Activated naive CD4-positive, alpha-beta T cell treated with anti-CD3 and anti-CD28 coated beads, Interleukin-2, amount 50 U/mL, for 24 hours (primary cell): ENCODE measurements at regions not wholly inside any gene's neighbourhood (a gene's known extent, or its start where the extent isn't known, plus 50 kb on each side); places are given as distances from the start of the nearest gene placed in this dataset.
"Not testable (repeated sequence)": the region's sequence is repeated elsewhere in the genome, so short reads cannot be mapped to it uniquely, and the experiment has no call there.

ENCODE experiments used
- H3K27ac Mint-ChIP-seq: one replicate; pipeline ENCODE4 v1.8.0; 2021; ENCODE audit warnings: mild to moderate bottlenecking, mixed read lengths
- H3K27me3 Mint-ChIP-seq: one replicate; pipeline ENCODE4 v1.8.0; 2021; ENCODE audit warnings: mixed read lengths
- H3K36me3 Mint-ChIP-seq: one replicate; pipeline ENCODE4 v1.8.0; 2021; ENCODE audit warnings: mixed read lengths
- H3K4me1 Mint-ChIP-seq: one replicate; pipeline ENCODE4 v1.8.0; 2021; ENCODE audit warnings: mixed read lengths
- H3K4me3 Mint-ChIP-seq: one replicate; pipeline ENCODE4 v1.8.0; 2021; ENCODE audit warnings: mild to moderate bottlenecking, mixed read lengths
- H3K9me3 Mint-ChIP-seq: one replicate; pipeline ENCODE4 v1.8.0; 2021; ENCODE audit warnings: mixed read lengths

DNA sequence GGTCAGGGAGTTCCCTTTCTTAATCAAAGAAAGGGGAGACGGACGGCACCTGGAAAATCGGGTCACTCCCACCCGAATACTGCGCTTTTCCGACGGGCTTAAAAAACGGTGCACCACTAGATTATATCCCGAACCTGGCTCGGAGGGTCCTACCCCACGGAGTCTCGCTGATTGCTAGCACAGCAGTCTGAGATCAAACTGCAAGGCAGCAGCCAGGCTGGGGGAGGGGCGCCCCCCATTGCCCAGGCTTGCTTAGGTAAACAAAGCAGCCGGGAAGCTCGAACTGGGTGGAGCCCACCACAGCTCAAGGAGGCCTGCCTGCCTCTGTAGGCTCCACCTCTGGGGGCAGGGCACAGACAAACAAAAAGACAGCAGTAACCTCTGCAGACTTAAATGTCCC, 276.8 kb upstream of the FOXF1 start:
- H3K27me3 Mint-ChIP-seq, H3K4me1 Mint-ChIP-seq, H3K36me3 Mint-ChIP-seq, H3K27ac Mint-ChIP-seq, H3K4me3 Mint-ChIP-seq, H3K9me3 Mint-ChIP-seq: not testable (repeated sequence)

DNA sequence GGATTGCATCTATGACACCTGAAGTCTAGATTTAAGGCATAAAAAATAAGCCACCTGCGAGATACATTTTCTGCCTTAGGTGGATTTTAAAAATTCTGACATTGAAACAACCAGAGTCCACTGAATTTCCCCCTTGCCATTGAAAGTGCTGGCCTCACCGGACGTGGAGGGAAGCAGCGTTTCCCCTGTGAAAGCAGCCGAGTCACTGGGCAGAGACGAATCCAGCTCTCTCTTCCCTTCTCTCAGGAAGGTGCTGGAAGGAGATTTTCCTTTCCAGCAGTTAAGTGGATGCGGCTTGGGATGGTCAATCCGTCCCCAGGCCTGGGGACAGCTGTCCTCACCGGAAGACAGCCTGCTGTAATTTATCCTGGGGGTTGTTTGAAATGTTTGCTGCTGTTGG, 270.9 kb upstream of the FOXF1 start:
- Mint-ChIP-seq H3K27me3 (peaks cover 14% of the 10 kb centered on the region), H3K9me3 (no peaks in the 10 kb centered on the region), H3K4me3 (no peak overlapping the region), H3K27ac (no peak overlapping the region), H3K4me1 (no peaks in the 10 kb centered on the region), H3K36me3 (no peaks in the 10 kb centered on the region)

DNA sequence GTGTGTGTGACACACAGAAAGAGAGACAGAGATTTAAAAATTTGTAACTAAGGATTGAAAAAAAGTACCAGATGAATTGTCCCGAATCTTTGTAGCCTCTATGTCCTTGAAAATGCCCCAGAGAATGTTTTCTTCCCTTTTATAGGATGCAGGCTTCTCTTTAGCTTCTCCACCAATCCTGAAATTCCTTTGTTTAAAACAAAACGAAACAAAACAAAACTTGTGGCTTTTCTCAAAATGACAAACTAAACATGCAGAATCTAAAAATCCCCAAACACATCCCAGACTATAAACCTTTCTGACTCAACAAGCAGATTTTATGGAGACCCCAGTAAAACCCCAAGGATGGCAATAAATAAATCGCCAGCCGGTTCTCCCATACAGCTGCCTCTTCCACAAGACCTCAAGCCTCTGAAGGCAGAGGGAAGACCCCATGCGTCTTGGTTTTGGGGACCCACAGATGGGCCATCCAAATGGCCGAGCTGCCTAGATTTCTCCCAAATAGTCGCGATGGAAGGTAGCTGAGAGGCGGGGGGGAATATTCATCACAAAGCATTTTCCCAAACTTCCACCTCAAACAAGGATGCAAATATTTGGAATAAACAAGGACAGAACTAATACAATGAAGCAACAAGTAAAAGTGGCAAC, 269.5 kb upstream of the FOXF1 start:
- Mint-ChIP-seq H3K27me3 (peaks cover 15% of the 10 kb centered on the region), H3K4me3 (no peak overlapping the region), H3K27ac (no peak overlapping the region), H3K36me3 (no peaks in the 10 kb centered on the region), H3K9me3 (no peaks in the 10 kb centered on the region), H3K4me1 (no peaks in the 10 kb centered on the region)

DNA sequence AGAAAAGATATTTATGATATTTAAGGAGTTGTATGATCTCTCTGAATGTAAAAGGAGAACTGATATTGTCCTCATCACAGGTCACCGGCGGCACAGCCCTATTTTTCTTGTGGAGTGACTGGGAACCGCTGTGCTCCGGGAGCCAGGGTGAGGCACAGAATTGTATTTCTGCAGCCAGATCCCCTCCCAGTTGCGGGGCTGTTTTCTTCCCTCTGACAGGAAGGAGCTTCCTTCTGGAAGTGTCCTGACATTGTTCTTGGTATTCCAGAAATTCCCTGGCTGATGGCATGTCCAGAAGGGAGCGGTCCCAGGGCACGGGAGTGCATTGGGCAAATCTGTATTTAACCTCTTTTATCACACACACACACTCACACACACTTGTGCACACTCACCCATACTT, 268.6 kb upstream of the FOXF1 start:
- H3K4me3 Mint-ChIP-seq, result no peak overlapping the region

DNA sequence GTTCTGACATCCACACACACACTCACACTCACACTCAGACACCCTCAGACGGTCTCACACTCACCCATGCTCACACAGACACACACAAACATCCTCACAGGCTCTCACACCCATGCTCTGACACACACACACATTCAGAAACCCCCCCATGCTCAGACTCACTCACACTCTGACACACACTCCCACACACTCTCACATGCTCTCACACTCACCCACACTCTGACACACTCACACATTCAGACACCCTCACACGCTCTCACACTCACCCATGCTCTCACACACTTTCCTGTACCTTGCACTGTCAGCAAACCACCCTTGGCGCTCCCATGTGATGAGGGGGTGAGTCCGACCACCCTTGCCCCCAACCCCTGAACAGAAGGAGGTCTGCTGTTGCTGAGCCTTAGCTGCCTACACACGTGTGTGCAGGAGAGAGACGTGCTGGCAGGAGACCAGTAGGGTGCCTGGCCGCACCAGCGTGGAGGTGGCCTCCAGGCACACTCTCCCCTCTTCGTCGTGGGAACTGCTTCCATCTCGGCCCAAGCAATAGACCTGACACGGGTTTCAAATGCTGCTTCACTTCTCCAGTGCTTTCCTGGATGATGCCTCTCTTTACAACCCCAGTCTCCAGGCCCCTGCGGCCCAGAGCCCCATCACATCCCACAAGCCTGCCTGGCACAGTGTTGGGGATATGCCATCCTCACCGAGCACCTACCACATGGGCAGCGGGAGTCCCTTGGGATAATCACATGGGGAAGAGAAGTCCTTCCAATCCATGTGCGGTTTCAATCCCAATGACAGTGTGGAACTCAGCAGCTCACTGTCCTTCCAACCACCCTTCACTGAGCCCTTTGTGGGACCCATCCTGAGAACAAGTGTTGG, 267.8 kb upstream of the FOXF1 start:
- H3K4me1 Mint-ChIP-seq, result no peaks in the 10 kb centered on the region
- H3K27me3 Mint-ChIP-seq, result peaks cover 16% of the 10 kb centered on the region
- no peaks in the 10 kb centered on the region for H3K9me3 Mint-ChIP-seq
- no peaks in the 10 kb centered on the region for H3K36me3 Mint-ChIP-seq
- no peak overlapping the region for H3K27ac Mint-ChIP-seq
- no peak overlapping the region for H3K4me3 Mint-ChIP-seq

More for the DNA sequence above, 268.6 kb upstream of the FOXF1 start:
- Mint-ChIP-seq H3K9me3 (no peaks in the 10 kb centered on the region), H3K4me1 (no peaks in the 10 kb centered on the region), H3K36me3 (no peaks in the 10 kb centered on the region), H3K27ac (no peak overlapping the region), H3K27me3 (peaks cover 16% of the 10 kb centered on the region)

DNA sequence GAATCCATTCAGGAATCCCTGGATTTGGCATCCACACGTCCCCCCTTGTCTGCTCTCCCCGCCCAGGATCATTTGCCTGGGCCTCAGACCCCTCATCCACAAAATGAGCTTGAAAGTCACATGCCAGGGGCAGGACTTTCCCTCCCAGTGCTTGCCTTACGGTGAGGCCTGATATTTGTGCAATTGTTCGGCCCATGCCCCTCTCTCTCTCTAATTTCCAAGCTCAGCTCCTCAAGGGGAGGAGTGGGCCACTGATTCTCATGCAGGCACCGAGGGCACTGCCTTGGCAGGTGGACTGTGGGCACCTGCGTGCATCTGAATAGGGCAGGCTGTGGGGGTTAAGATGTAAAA, 267.2 kb upstream of the FOXF1 start:
- Mint-ChIP-seq H3K27me3 (peaks cover 16% of the 10 kb centered on the region), H3K4me3 (no peak overlapping the region), H3K9me3 (no peaks in the 10 kb centered on the region), H3K4me1 (no peaks in the 10 kb centered on the region), H3K36me3 (no peaks in the 10 kb centered on the region), H3K27ac (no peak overlapping the region)

DNA sequence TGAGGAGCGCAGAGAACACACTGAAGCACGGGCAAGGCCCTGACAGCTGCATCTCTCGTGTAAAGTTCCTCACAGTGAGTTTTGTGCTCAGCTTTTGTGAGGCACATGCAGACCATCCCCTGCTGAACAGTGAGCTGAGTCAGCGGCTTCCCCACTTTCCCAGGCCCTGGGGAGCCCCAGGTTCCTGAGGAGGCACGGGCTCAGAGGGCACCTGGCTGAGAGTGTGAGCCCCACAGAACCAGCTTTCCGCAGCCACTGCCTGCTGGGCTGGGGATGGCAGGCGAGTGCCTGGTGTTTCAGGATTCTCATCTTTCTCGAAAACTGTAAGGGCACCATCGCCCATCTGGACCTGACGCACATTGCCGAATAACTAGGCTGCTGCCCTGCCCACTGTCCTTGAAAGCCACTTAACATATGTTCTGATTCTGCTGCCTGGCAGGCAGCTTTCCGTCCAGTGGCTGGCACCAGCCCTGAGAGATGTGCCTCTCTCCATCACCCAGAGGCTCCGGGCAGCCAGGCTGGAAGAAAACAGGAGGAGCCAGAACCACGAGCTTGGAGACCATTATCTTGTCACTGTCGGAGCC, 266.7 kb upstream of the FOXF1 start:
- Mint-ChIP-seq H3K27ac (no peak overlapping the region), H3K36me3 (no peaks in the 10 kb centered on the region), H3K4me3 (no peak overlapping the region), H3K4me1 (no peaks in the 10 kb centered on the region), H3K9me3 (peaks cover 2% of the 10 kb centered on the region), H3K27me3 (peaks cover 16% of the 10 kb centered on the region)

DNA sequence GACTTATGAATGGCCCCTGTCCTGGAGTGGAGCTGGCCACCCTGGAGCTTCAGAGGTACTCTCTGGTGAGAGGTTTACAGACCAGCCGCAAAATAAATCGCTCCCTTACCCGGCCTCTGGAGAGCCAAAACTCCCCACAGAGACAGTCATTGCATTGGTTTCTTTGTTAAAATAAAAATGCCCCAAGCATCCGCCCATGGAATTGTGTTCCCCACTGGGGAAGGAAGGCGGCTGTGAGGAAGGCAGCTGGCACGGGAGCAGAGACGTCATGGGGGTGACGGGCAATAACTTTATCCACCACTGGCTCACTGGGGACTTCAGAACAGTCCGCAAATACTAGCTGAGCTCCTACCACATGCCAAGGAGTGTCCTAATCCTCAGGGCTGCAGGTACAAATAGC, 266.2 kb upstream of the FOXF1 start:
- no peak overlapping the region for H3K27ac Mint-ChIP-seq
- no peaks in the 10 kb centered on the region for H3K36me3 Mint-ChIP-seq
- peaks cover 16% of the 10 kb centered on the region for H3K27me3 Mint-ChIP-seq
- peaks cover 4% of the 10 kb centered on the region for H3K9me3 Mint-ChIP-seq
- H3K4me3 Mint-ChIP-seq, result no peak overlapping the region
- no peaks in the 10 kb centered on the region for H3K4me1 Mint-ChIP-seq

DNA sequence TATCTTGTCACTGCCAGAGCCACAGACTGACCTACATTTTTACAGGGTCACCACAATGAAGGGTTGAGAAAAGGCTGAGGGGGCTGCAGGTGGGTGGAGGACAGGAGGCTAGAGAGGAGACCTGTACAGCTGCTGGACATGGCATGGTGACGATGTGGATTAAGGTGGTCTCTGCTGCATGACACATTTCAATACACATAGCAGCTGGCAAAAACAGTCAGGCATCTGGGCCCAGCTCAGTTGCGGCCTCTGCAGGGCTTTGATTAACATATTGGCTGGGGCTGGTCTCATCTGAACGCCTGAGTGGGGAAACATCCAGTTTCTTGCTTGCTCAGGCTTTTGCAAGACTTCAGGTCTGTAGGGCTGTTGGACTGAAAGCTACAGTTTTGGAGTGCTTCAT, 265.4 kb upstream of the FOXF1 start:
- H3K36me3 Mint-ChIP-seq, result no peaks in the 10 kb centered on the region
- H3K4me1 Mint-ChIP-seq, result no peaks in the 10 kb centered on the region
- H3K27me3 Mint-ChIP-seq, result peaks cover 18% of the 10 kb centered on the region
- no peak overlapping the region for H3K27ac Mint-ChIP-seq
- H3K4me3 Mint-ChIP-seq, result no peak overlapping the region
- H3K9me3 Mint-ChIP-seq, result peaks cover 4% of the 10 kb centered on the region

DNA sequence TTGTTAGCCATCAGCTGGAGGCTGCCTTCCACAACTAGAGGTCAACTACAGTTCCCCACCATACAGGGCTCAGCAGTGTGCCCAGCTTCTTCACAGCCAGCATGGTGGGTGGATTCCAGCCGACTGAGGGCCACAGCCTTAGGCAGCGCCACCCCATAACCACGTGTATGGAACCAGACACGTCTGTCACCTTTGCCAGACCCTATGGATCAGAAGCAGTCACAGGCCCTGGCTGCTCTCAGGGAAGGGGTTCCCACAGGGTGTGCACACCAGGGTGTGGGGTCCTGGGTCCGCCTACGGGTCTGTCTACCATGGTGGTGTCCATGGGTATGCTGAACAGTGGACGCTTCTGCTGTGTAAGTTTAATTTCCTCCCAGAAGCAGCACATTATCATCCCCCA, 265.0 kb upstream of the FOXF1 start:
- peaks cover 18% of the 10 kb centered on the region for H3K27me3 Mint-ChIP-seq
- H3K4me3 Mint-ChIP-seq, result no peak overlapping the region
- no peaks in the 10 kb centered on the region for H3K36me3 Mint-ChIP-seq
- H3K4me1 Mint-ChIP-seq, result no peaks in the 10 kb centered on the region
- peaks cover 4% of the 10 kb centered on the region for H3K9me3 Mint-ChIP-seq
- H3K27ac Mint-ChIP-seq, result no peak overlapping the region

DNA sequence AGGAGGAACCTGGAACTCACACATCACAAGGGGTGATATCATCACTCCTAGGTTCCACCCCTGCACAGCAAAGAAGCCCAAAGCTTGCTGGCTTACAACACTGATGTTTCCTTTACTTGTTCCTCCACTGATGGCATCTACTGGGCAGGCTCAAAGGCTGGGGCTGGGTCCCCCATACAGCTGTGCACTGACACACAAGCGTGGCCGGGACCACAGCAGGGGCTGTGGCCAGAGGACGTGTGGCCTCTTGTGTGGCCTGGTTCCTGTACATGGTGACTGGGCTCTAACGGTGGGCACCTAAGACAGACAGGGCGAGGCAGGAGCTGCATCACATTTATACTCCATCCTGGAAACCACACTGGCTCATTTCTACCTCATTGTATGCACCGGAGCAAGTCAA, 264.4 kb upstream of the FOXF1 start:
- Mint-ChIP-seq H3K27me3 (peaks cover 14% of the 10 kb centered on the region), H3K4me1 (no peaks in the 10 kb centered on the region), H3K27ac (no peak overlapping the region), H3K9me3 (peaks cover 4% of the 10 kb centered on the region), H3K4me3 (no peak overlapping the region), H3K36me3 (no peaks in the 10 kb centered on the region)

DNA sequence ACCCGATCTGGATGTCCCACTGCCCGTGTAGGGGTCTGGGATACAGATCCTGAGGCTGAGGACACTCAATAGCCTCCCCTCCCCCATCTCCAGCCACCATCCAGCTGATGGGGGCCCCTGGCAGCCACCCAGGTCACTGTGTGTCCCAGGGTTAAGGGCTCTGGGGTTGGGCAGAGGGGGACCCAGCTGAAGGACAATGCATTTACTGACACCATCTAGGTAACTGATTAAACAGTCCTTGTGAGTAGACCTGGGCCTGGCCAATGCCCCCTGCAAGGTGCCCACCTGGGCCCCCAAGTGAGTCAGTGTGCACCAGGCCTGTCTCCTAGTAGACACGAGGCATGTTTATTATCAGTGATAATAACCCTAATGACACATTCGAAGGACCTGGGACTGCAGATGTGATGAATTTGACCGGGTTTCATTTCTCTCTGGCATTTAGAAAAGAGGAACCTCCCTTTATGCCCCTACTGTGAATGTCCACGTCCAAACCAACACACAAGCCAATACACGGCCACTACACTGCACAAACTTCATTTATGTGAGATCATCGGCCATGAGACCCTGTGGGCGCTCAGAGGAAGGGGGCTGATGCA, 261.9 kb upstream of the FOXF1 start:
- no peaks in the 10 kb centered on the region for H3K4me1 Mint-ChIP-seq
- H3K4me3 Mint-ChIP-seq, result no peak overlapping the region
- no peak overlapping the region for H3K27ac Mint-ChIP-seq
- H3K9me3 Mint-ChIP-seq, result peaks cover 4% of the 10 kb centered on the region
- peaks cover 7% of the 10 kb centered on the region for H3K27me3 Mint-ChIP-seq
- H3K36me3 Mint-ChIP-seq, result no peaks in the 10 kb centered on the region

DNA sequence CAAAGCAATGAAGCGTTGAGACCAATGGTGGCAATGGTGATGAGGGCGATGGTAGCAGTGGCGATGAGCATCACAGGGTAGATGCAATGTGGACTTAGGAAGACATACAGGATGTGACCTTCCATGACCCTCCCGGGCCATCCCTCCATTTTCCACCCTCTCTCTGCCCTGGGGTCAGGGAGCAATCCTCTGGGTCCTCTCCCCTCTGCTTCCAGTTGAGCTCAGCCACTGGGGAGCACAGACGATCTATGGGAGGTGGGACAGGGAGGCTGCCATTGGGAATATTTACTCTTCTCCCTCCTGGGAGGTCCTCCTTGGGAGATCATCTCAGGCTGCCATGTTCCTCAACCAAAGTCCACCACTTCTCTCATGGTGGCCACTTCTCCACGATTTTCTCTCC, 260.7 kb upstream of the FOXF1 start:
- H3K36me3 Mint-ChIP-seq, result no peaks in the 10 kb centered on the region
- H3K9me3 Mint-ChIP-seq, result peaks cover 4% of the 10 kb centered on the region
- H3K4me3 Mint-ChIP-seq, result no peak overlapping the region
- peaks cover 6% of the 10 kb centered on the region for H3K27me3 Mint-ChIP-seq
- H3K4me1 Mint-ChIP-seq, result no peaks in the 10 kb centered on the region
- no peak overlapping the region for H3K27ac Mint-ChIP-seq

DNA sequence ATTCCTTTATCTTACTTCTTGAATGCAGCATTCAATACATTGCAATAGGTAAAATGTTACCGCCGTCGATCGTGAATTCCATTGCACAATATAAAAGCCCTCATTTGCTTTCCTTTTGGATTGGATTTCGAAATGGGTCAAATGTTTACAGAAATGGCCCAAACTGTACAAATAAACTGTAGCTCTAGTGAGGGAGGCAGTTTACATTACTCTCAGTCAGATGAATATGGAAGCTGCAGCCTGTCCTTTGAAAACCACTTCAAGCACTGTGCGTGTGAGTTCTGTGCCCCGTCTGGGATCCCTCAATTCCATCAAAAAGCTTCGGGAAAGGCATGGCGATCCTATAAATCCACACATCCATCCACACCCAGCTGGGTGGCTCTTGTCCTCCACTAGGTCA, 258.6 kb upstream of the FOXF1 start:
- Mint-ChIP-seq H3K36me3 (no peaks in the 10 kb centered on the region), H3K4me1 (no peaks in the 10 kb centered on the region), H3K4me3 (no peak overlapping the region), H3K27me3 (peaks cover 5% of the 10 kb centered on the region), H3K27ac (no peak overlapping the region), H3K9me3 (peaks cover 18% of the 10 kb centered on the region)

DNA sequence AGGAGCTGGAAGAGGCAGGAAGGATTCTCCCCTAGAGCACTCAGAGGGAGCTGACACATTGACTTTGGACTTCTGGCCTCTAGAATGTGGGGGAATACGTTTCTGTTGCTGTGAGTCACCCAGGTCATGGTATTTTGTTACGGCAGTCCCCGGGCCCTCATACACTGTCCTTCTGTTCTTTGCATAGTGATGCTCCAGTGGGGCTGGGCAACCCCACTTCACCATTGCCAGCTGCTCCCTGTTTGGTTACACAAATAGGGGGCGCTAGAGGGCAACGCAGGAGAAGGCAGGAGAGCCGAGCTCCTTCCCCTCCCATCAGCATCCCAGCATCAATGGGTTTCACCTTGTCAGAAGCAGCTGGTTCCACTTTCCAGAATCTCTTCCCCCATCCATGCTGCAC, 257.7 kb upstream of the FOXF1 start:
- H3K27me3 Mint-ChIP-seq, result peaks cover 6% of the 10 kb centered on the region
- H3K4me1 Mint-ChIP-seq, result no peaks in the 10 kb centered on the region
- H3K4me3 Mint-ChIP-seq, result no peak overlapping the region
- H3K36me3 Mint-ChIP-seq, result no peaks in the 10 kb centered on the region
- H3K9me3 Mint-ChIP-seq, result peaks cover 18% of the 10 kb centered on the region
- H3K27ac Mint-ChIP-seq, result no peak overlapping the region

DNA sequence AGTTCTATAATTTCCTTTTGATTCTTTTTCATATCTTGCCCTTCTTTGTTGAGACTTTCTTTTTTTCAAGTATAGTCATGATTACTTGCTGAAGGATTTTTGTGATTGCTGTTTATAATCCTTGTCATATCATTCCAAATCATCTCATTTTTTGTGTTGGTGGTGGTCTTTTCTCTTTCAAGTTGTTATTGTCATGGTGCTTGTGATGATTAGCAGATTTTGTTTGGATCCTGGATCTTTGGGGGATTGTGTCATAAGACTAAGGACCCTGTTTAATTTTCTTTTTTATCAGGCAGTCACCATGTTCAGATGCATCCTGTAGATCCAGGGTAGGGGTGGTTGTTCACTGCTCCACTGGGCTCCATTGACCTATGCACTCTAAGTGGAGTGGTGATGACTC, 254.4 kb upstream of the FOXF1 start:
- Mint-ChIP-seq H3K27ac (no peak overlapping the region), H3K27me3 (peaks cover 12% of the 10 kb centered on the region)

More for the DNA sequence above, 254.4 kb upstream of the FOXF1 start:
- Mint-ChIP-seq H3K4me3 (no peak overlapping the region), H3K36me3 (no peaks in the 10 kb centered on the region), H3K9me3 (peaks cover 15% of the 10 kb centered on the region), H3K4me1 (no peaks in the 10 kb centered on the region)
